Femur (tissue), 1 donor: ENCODE measurements at regions not wholly inside any gene's neighbourhood (a gene's known extent, or its start where the extent isn't known, plus 50 kb on each side); places are given as distances from the start of the nearest gene placed in this dataset.

Experiments used
- DNase-seq: peaks from one replicate; pipeline ENCODE4 v3.0.0-alpha.2; 2017

- no peak for DNase-seq
Measured at GRCh38 chr2:241924069-241924908, 54.8 kb downstream of the RTP5 start.

- no peak for DNase-seq
Measured at GRCh38 chr2:241924909-241925250, 55.4 kb downstream of the RTP5 start.

GRCh38 chr2:241925277-241925676 lies 55.7 kb downstream of the RTP5 start:
- no peak for DNase-seq

GRCh38 chr2:241925821-241926441 lies 56.4 kb downstream of the RTP5 start:
- DNase-seq, result no peak

- DNase-seq, result no peak
Measured at GRCh38 chr2:241926541-241927311, 57.2 kb downstream of the RTP5 start.

GRCh38 chr2:241929551-241930490 lies 60.3 kb downstream of the RTP5 start:
- no peak for DNase-seq

- DNase-seq, result no peak
Measured at GRCh38 chr2:241931084-241931975, 61.8 kb downstream of the RTP5 start.

GRCh38 chr2:241931976-241932898 lies 62.7 kb downstream of the RTP5 start:
- DNase-seq, result no peak

GRCh38 chr2:241932899-241933178 lies 63.3 kb downstream of the RTP5 start:
- DNase-seq, result no peak

GRCh38 chr2:241933179-241933911 lies 63.8 kb downstream of the RTP5 start:
- DNase-seq, result no peak

- DNase-seq, result no peak
Measured at GRCh38 chr2:241935314-241935713, 65.8 kb downstream of the RTP5 start.

GRCh38 chr2:241935774-241936173 lies 66.2 kb downstream of the RTP5 start:
- DNase-seq, result no peak

GRCh38 chr2:241936457-241937133 lies 67.1 kb downstream of the RTP5 start:
- DNase-seq, result no peak

GRCh38 chr2:241937297-241937696 lies 67.8 kb downstream of the RTP5 start:
- DNase-seq, result no peak

- no peak for DNase-seq
Measured at GRCh38 chr2:241939541-241939940, 70.0 kb downstream of the RTP5 start.

- DNase-seq, result no peak
Measured at GRCh38 chr2:241940329-241940728, 70.8 kb downstream of the RTP5 start.

GRCh38 chr2:241941691-241942301 lies 72.3 kb downstream of the RTP5 start:
- DNase-seq, result peak; percentile 53

- no peak for DNase-seq
Measured at GRCh38 chr2:241942416-241943208, 73.1 kb downstream of the RTP5 start.
